Activated CD4-positive, alpha-beta T cell treated with anti-CD3 and anti-CD28 coated beads for 48 hours (primary cell): ENCODE measurements at regions not wholly inside any gene's neighbourhood (a gene's known extent, or its start where the extent isn't known, plus 50 kb on each side); places are given as distances from the start of the nearest gene placed in this dataset.
"Not testable (repeated sequence)": the region's sequence is repeated elsewhere in the genome, so short reads cannot be mapped to it uniquely, and the experiment has no call there.

Experiments
- DNase-seq: peaks from one replicate; pipeline ENCODE4 v3.0.0-alpha.2; 2020

DNA sequence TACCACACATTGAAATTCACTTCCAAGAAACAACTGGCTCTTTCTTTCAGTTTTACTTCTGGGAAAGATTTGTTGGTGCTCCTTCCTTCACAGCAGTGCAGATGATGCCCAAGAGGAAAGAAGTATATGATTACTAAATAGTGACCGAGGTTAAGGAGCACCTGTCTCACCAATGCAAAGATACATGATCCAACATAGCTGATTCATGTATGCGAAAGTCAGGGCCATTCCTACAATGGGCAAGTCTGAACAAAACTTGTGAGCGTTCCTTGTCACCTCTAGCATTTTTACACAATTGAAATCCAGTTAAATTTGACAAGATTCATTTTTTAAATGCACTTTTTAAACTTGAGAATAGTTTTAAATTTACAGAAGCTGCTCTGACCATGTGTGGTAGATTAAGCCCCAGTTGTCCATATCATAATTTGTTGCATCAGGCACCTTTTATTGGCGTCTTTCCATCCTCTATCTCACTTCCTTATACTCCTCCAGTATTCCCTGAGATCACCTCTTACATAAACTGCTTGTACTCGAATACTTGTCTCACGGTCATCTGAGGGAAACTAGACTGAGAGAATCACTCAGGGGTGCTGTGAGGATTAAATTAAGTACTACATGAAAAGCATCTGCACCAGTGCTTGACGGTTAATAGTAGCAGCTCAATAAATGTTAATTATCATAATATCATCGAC lies 438.8 kb upstream of the CDH20 start:
- no peak for DNase-seq

DNA sequence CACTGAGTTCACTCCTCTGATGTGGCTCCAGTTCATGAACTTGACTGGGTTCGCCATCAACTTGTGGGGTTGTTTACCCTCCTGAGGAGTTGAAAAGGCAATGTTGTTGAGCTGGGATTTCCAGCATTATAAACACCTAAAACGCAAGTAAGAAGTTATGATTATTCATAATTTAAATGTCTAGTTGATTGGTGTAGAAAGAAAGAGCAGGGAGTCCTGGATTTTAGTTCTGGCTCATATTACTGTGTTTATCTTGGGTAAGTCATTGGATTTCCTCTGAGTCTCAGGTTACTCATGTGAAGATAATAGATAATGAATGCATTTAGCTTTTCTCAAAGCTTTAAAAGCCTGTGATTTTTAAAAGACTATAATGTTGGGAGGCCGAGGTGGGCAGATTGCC lies 438.0 kb upstream of the CDH20 start:
- no peak for DNase-seq

DNA sequence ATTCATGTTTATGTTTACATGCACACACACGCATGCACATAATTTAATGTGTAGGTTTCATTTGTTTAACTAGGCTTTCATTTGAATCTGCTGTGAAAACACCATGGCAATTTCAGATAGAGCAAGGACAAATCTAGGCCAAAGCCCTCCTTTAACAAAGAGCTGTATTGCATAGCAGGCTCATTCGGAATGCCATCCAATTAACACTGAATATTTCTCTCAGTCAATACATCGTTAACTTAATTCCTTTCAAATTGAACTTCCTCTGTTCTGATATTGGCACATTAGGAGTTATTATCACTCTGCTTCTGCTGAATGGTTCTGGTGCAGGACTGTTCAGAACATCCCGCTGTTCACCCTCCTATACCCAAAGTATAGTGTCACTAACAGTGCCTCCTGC lies 435.1 kb upstream of the CDH20 start:
- no peak for DNase-seq

DNA sequence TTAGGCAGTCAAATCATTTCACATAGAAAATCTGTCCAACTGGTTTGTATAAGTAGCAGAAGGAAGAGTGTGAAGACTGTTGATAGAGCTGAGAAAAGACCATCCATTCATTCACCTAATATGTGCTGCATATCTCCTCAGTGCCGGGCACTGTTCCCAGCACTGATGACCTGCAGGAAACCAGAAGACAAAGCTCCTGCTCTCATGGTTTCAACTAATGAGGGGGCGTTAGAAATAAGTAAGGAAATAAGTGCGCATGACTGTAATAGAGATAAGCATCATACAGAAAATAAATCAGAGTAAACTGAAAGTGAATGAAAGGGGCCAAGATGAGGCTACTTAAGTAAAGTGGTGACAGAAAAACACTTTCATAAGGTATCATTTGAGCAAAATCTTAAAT lies 427.5 kb upstream of the CDH20 start:
- no peak for DNase-seq

DNA sequence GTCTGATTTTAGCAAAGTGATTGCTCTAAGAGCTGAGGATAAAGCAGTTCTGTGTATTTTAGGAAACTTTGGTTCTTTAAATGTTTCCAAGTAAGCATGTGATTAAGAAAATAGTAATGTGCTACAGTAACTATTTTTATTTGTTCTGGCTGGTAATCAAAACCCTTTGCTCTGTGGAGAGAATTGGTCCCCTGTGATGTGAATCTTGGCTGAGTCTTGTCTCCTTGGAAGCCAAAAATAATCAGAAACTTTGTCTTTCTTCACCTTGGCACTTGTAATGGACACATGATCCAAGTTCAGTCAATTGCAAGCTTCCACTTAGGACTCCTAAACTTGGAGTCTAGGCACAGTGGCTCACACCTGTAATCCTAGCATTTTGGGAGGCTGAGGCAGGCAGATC lies 422.7 kb upstream of the CDH20 start:
- DNase-seq = no peak

DNA sequence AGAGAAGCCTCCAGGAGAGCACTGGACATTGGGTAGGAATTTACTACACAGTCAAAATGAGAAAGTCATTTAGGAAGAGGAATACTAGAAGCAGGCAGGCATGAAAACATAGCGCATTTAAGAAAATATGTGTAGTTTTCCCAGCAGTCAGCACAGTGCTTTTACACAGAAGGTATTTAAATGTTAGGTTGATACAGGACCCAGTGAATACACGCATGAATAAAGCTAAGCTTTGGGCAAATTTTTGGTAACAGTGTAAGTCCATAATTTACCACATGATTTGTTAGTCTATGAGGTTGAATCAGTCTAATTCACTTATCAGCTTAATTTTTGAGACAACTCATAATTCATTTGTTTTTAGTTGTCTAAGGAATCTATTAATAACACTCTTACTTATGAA lies 421.7 kb upstream of the CDH20 start:
- no peak for DNase-seq

DNA sequence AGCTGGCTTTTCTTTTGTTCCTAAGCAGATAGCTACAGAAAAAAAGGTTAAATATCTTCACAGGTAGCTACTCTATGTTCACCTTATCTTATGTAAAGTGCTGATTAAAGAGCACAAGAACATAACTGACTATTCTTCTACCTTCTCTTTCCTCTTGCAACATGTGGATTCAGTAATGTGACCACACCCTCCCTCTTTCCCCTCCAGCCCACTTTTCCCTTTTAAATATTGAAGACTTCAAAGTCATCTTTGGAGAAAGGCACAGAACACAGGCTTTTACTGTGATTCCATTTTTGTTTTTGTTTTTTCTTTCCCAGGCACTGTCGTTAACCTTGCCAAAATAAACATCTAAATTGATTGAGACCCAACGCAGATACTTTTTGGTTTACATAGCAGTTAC lies 418.1 kb upstream of the CDH20 start:
- no peak for DNase-seq

DNA sequence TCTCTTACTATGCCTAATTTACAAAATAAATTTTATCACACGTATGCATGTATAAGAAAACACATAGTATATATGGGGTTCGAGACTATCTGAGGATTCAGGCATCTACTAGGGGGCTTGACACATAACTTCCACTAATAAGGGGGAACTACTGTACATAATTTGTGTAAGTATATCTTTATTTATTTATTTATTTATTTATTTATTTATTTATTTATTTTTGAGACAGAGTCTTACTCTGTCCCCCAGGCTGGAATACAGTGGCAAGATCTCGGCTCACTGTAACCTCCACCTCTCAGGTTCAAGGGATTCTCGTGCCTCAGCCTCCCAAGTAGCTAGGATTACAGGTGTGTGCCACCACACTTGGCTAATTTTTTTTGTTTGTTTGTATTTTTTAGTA lies 414.4 kb upstream of the CDH20 start:
- not testable (repeated sequence) for DNase-seq

DNA sequence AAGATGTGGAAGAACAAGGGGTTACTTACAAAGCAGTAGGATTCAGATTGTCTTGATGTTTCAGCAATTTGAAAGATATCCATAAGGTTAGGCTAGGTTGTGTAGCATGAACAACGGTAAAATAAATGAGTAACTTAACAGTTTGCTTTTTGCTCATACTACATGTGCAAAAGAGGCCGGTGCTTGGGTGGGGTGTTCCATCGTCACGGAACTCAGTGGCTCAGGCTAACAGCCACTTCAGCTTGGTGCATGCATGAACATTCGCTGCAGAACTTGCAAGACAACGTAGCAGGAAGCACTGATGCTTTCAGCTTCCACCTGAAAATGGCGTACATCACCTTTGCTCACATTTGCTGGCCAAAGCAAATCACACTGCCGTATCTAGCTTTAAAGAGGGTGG lies 407.3 kb upstream of the CDH20 start:
- DNase-seq = no peak

DNA sequence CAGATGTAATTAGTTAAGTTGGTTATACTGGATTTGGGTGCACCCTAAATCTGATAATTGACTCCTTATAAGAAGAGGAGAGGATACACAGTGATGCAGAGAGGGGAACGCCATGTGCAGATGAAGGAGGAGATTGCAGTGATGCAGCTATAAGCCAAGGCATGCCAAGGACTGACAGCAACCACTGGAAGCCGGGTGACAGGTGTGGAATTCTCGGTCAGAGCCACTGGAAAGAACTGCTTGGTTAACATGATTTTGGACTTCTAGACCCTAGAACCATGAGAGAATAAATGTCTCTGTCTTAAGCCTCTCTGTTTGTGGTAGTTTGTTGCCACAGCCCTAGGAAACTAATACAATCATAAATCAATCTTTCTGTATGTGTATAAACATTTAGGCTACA lies 403.3 kb upstream of the CDH20 start:
- no peak for DNase-seq

DNA sequence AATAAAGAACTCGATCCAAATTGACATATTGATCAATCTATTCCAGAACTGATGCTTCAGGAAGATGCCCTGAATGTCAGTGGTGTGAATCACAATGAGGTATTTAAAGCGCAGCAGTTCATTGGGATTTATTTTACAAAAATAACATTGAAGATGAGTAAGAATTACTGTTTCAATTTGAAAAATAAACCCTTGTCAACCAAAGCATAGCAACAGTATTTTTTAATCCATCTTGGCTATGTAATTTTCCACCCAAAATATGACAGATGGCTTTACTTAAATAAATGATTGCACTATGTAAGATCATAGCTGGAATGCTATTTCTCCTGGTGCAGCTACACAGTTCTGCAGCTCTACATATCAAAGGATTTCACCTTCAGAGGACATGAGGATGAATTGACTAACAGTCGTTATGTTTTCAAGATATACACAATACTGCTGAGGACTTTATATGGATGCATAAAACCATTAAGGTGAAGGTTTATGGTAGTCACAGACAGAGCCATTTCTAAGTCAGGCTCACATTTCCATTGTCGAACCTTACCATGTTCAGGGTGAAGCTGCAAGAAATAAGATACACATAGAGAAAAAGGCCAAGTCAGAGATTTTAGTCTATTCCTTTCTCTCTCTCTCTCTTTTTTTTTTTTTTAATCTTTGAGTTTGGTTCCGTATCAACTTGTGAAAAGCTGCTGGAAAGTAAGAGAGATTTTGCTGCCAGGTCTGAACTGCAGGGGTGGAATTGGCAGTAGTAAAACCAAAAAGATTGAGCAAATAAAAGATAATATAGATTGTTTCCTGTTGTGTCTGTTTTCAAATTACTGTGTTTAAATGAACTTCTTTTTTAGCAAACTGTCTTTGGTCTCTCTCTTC lies 398.0 kb upstream of the CDH20 start:
- DNase-seq = no peak

DNA sequence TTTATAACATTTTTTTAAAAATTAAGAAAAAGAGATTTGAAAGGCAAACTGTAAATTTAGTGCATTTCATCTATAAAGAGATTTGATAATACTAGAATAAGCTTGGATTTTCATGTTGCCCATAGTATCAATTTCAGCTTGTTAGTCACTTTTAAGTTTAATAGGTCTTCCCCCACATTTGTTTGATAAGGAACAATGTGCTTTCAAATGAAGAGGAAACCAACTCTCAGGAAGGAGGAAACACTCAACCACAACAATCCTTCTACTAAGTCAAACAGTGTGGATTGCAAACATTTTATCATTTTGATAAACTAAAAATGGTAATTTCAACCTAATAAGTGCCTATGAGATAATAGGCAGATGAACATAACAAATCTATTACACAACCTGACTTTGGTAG lies 397.1 kb upstream of the CDH20 start:
- DNase-seq = no peak

DNA sequence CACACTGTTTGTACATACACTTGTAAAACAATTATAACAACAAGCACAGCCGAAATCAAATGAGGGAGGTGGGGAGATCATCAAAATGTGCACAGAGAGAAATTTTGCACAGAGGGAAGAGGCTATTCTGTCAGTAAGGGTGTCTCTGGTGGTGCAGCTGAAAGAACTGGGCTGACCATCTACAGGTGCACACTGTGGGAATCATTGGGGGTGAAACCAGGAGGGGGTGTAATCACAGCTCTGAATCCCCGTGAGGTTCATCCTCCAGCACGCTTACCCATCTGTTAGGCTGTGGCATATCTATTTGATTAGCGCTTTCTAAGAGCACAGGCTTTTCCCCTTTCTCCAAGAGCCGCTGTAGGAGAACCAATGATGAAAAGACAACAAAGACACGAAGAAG lies 389.9 kb upstream of the CDH20 start:
- no peak for DNase-seq

DNA sequence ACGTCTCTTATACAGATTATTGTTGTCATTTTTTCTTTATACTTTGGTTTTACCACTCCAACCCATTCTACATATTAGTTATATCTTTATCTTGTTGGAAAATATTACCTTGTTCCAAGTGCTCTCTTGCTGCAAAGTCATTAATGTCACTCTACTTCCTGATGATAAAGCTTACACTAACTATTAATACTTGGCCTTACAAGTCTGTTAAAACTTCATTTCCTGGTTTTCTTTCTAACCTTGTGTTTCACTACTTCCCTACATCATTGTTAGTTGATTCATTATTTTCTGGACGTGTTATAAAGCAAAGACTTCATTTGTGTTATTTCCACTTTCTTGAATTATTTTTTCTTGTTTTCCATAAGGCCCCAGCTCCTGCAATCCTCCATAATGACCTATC lies 382.6 kb upstream of the CDH20 start:
- no peak for DNase-seq

DNA sequence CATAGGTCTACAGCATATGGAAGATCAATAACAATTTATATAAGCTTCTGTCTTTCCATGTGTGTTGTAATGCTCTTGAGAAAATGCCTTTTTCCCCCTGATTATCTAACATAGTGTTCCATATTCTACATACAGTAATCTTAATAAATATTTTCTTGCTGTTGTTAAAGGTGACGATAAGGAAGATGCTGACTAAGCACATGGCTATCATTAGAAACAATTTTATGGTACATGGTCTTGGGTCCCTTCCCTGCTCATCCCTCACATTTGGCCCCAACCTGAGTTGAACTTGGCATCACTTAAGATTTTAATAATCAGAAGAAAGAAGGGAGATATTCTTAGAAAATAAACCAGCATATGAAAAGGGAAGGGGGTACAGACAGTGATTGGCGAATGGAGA lies 382.1 kb upstream of the CDH20 start:
- DNase-seq = no peak

DNA sequence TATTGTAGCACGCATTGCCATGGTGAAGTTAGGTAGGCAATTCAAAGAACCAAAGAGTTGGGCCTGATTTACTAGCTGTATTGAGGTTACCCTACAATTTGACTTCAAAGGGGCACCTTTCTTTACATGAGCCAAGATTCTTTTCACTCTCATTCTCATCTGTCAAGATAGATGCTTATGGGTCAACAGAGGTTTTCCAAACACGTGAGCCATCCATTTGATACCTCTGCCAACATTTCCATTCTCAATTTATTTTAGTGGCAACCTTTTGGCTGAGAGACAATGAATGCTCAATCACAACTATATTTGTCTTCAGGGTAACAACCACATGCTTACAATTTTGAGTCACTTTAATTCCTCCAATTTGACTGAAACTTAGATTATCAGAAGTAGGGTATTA lies 370.6 kb upstream of the CDH20 start:
- DNase-seq = no peak

DNA sequence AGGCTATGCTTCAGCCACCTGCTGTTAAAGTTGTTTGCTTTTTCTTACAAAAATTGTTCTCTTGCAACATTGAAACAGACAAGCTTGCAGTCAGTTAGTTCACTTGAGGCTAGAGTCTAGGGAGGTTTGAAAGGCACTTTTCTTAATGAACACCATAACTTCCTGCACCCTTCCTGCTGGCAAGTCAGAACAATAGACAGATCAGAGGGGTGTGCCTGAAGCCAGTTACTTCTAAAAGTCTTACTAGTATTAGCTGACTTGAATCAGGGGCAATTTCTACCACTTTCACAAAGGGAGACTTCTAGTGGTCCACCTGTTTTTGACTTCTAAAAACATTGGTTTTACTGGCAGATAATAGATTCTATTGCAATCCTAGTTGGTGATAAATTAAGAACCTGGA lies 367.4 kb upstream of the CDH20 start:
- DNase-seq = no peak

DNA sequence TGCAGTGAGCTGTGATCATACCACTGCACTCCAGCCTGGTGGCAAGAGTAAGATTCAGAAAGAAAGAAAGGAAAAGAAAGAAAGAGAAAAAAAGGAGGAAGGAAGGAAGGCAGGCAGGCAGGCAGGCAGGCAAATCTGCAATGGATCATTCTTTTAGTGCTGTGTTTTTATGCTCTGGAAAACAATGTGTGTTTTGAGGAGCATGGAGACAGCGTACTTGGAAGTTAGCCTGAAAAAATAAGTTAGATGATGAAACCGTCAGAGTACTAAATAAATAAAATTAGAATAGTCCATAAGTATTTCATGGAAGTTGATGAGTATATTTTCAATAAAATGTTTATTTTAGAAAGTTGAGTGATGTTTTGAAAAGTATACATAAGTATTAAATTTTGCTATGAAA lies 366.4 kb upstream of the CDH20 start:
- DNase-seq = no peak

DNA sequence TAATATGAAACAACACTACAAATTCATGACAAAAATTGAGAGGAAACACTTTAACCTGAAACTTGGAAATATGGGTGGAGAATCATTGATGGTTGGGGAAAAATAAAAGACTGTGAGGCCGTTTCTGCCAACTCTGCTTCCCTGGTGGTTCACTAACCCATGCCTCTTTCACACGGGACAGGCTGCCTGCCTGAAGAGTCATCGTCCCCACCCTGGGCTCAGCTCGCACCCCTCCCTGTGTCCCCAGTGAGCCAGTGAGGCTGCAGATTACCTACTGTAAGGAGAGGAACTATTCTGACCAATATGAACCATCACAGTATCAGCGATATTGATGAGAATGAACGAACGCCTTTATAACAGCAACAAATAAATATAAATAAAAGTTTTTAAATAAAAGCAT lies 357.8 kb upstream of the CDH20 start:
- DNase-seq = no peak

DNA sequence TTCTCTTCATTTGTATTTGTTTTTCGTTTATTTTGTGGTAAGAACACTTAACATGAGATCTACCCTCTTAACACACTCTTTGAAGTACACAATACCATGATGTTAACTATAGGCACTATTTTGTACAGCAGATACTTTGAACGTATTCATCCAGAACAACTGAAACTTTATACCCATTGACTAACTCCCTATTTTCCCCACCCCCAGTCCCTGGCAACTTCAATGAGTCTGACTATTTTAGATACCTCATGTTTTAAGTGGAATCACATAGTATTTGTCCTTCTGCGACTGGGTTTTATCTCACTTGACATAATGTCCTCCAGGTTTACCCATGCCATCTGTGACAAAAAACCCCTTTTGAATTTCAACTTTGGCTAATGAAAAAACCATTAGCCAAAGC lies 356.3 kb upstream of the CDH20 start:
- no peak for DNase-seq

DNA sequence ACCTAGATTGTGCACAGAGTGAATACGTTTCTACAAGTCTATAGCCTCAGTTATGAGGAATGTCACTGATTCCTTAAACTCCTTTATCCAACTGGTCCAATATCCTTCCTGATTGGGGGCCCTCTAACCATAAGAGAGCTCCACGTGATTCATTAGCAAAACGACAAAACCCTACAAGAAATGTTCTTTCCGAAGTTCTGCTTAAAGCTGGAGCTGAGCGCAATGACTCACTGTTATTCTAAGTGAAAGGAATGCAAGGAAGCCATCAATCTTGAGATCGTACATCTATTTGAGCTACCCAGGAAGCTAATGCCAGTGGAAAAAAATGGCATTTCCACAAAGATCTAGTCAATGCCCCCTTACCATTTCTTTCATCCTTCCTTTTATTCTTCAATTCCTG lies 354.9 kb upstream of the CDH20 start:
- DNase-seq = no peak

DNA sequence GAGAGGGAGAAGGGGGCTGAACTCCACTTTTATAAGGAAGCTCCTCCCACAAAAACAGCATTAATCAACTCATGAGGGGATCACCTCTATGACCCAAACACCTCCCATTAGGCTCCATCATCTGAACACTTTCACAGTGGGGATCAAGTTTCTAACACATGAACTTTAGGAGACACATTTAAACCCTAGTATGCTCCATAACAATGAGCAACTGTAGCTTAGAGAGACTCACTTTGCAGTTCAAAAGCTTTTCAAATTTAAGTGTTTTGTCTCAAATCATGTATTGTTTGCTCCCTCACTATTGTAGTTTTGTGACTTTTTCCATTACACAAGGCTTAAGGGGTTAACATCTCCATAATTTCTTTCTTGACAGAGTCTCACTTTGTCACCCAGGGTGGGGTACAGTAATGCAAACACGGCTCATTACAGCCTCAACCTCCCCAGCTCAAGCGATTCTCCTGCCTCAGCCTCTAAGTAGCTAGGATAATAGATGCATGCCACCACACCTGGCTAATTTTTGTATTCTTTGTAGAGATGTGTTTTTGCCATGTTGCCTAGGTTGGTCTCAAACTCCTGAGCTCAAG lies 352.7 kb upstream of the CDH20 start:
- no peak for DNase-seq

DNA sequence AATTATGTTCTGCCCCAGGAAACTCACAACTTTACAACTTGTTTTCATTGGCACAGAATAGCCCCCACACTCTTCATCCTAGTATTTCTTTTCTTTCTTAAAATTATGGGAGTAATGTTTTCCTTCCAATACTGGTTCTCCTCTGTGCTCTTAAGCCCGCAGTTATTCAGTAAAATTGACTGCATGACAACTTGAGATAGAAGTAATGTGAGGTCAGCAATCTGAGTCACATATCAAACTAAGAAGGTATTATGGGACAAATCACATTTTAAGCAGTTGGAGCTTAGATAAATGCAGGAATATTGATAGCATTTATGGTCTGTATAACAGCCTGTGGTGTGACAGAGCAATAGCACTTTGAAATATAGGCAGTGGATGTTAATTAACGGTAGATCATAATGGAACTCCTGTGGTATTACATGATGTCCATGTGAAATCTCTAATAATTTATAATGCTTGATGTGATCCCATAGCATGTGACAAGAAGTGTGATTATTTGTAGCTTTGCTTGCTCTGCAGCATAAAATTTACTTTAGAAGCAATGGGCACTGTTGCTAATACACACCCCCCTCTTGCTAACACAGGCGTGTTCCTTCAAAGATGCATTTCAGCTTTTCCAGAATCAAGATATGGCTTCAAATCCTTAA lies 351.4 kb upstream of the CDH20 start:
- DNase-seq = no peak

DNA sequence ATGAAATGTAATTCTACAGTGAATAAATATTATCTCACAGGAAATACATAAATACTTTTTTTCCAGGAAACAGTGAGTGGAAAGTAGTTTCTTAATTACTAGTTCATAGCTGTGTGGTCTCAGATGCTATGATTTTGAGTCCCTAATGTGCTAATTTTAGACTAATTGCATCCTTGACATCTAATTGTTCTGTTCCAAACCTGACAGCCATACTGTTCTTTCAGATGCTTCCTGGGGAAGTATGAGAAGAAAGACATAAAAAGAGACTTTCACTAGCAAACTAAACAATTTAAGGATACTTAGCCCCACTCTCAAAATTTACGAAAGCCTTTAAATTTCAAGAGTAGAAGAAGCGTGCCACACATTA lies 350.9 kb upstream of the CDH20 start:
- no peak for DNase-seq
